NT2/D1 (cell line): ENCODE measurements at regions not wholly inside any gene's neighbourhood (a gene's known extent, or its start where the extent isn't known, plus 50 kb on each side); places are given as distances from the start of the nearest gene placed in this dataset.

ENCODE experiments used
- DNase-seq: peaks from one replicate; pipeline ENCODE4 v3.0.0-alpha.2; 2011; ENCODE audit warnings: low read depth, low spot score
- H3K27me3 ChIP-seq: 2 replicates; pipeline ENCODE4 v1.6.0; 2011; ENCODE audit warnings: mild to moderate bottlenecking; ENCODE audit not compliant: insufficient read length, insufficient read depth
- H3K36me3 ChIP-seq: 2 replicates; pipeline ENCODE4 v1.6.1; 2011; ENCODE audit warnings: mild to moderate bottlenecking, low read length, mixed read lengths; ENCODE audit not compliant: insufficient read depth, insufficient read length
- H3K4me1 ChIP-seq: 2 replicates; pipeline ENCODE4 v1.5.1; 2011; ENCODE audit not compliant: insufficient read depth, insufficient read length
- H3K4me3 ChIP-seq: 2 replicates; pipeline ENCODE4 v1.5.1; 2011; ENCODE audit warnings: low read depth; ENCODE audit not compliant: insufficient read length
- H3K9ac ChIP-seq: 2 replicates; pipeline ENCODE4 v1.6.0; 2011; ENCODE audit warnings: low read depth; ENCODE audit not compliant: insufficient read length
- H3K9me3 ChIP-seq: 2 replicates; pipeline ENCODE4 v1.5.1; 2011; ENCODE audit warnings: mild to moderate bottlenecking, low read length; ENCODE audit not compliant: insufficient read depth
- SUZ12 ChIP-seq: IDR thresholded peaks from 2 replicates; pipeline ENCODE4 v1.6.1; 2011; ENCODE audit not compliant: insufficient read length, insufficient read depth; ENCODE audit errors: extremely low read depth
- YY1 ChIP-seq: IDR thresholded peaks from 2 replicates; pipeline ENCODE4 v1.6.1; 2011; ENCODE audit not compliant: insufficient read length, insufficient read depth
- ZNF274 ChIP-seq: IDR thresholded peaks from 2 replicates; pipeline ENCODE4 v1.6.1; 2011; ENCODE audit warnings: mild to moderate bottlenecking, low read depth, low read length

DNA sequence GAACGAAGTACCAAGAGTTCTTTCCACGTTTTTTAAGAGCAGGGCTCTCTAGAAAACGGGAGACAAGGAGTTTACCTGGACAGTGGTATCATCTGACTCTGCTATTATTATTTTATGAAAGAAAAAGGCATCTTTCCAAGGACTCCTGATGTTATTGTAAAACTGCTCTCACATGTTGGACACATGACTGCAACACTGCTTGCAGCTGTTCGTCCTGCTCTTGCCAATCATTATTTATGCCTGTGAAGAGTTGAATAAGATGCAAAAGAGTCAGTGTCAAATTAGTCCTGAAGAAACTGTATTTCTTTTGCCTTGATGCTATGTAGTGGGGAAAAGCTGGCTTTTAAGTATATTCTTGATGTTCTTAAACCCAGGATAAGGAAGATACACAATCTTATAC lies 284.5 kb upstream of the PTGER4 start:
- no peaks in the 10 kb centered on the region for H3K36me3 ChIP-seq
- DNase-seq, result no peak
- H3K27me3 ChIP-seq, result no peaks in the 10 kb centered on the region
- no peaks in the 10 kb centered on the region for H3K9me3 ChIP-seq
- H3K4me3 ChIP-seq, result no peak overlapping the region
- H3K4me1 ChIP-seq, result no peaks in the 10 kb centered on the region
- TF ChIP-seq YY1, result no peak
- no peak for TF ChIP-seq ZNF274
- TF ChIP-seq SUZ12, result no peak
- no peak overlapping the region for H3K9ac ChIP-seq

DNA sequence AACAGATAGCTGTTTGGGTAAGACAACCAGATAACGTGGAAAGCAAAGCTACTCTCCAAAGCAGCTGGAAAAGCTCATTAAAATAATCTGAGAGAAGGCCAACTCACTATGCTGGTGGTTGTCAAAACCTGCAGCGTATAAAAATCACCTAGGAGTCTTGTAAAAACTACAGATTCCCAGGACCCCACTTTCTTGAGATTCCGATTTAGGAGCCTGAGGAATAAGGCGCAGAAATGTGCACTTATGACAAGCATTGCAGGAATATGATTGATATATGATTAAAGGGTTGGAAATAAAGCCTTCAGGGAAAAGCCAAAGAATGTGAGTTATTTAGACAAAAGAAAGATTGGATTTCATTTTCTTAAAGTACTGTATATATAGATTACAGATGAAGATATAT lies 285.0 kb upstream of the PTGER4 start:
- Histone ChIP-seq H3K27me3 (no peaks in the 10 kb centered on the region), H3K4me1 (no peaks in the 10 kb centered on the region), H3K36me3 (no peaks in the 10 kb centered on the region), H3K4me3 (no peak overlapping the region), H3K9ac (no peak overlapping the region), H3K9me3 (no peaks in the 10 kb centered on the region)
- no peak for DNase-seq
- no peak for TF ChIP-seq ZNF274
- no peak for TF ChIP-seq SUZ12
- TF ChIP-seq YY1, result no peak

DNA sequence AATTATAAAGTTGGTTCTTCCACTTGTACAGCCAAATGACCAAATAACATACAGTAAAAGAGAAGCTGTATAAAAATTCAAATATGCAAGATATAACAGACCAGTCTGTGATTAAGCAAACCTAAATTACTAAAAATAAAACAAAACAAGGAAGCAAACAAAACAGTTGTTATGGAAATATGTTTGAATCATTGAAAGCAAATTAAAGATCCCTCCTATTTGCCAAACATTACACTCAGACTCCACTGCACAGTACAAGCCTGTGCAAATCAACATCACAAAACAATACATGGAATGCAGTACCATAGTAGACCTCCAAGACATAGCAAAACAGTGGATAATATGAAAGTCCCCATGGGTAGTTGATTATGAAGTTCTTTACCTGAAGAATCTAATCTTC lies 288.1 kb upstream of the PTGER4 start:
- DNase-seq, result no peak
- Histone ChIP-seq H3K27me3 (no peaks in the 10 kb centered on the region), H3K9me3 (no peaks in the 10 kb centered on the region), H3K4me1 (no peaks in the 10 kb centered on the region), H3K9ac (no peak overlapping the region), H3K36me3 (no peaks in the 10 kb centered on the region), H3K4me3 (no peak overlapping the region)
- TF ChIP-seq YY1, result no peak
- TF ChIP-seq ZNF274, result no peak
- TF ChIP-seq SUZ12, result no peak

DNA sequence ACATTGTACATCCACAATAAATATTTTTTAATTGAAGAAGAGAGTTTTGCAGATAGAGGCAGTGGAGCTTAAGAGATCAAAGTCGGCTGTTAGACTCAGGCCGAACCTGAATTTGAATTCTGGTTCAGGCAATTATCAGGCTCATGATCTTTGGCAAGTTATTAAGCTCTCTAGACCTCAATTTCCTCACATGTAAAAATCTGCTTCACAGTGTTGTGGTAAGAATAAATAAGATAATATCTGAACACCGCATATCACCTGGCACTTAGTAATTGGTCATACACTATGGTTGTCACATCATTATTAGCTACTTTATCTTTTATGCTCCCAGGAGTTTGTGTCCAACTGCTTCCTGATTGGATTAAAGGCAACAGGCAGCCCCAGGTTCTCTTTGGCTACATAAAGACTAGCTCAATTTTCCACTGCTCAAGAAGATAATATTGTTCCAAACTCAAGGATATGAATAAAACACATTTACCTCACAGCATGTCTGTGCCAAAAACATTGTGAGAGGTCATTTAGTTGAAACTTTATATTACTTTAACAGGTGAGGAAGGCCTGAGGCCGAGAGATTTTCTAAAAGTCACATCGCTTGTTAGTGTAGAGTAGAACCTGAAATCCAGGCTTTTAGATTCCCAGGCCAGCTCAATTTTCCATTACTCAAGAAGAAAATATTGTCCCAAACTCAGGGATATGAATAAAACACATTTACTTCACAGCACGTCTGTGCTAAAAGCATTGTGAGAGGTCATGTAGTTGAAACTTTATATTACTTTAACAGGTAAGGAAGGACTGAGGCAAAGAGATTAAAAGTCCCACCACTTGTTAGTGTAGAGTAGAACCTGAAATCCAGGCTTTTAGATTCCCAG lies 289.2 kb upstream of the PTGER4 start:
- Histone ChIP-seq H3K9ac (no peak overlapping the region), H3K4me1 (no peaks in the 10 kb centered on the region), H3K9me3 (no peaks in the 10 kb centered on the region), H3K27me3 (no peaks in the 10 kb centered on the region), H3K36me3 (no peaks in the 10 kb centered on the region), H3K4me3 (no peak overlapping the region)
- TF ChIP-seq YY1 (no peak), ZNF274 (no peak)
- no peak for DNase-seq

DNA sequence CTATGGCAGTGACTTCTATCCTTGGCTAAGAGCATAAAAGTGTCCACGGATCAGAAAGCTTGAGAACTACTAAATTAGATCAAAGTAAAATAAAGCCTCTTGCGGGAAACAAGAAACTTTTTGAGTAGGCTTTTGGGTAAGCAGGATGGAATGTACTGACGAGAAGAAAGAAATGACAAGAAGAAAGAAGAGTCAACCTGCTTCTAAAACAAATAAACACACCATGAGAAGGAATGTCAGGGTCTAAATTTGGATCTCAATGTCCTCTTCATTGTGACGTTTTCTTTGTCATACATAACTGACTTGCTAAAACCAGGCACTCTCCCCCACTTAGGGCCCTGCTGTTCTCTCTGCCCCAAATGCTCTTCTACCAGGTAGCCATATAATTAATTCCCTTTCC lies 290.1 kb upstream of the PTGER4 start:
- Histone ChIP-seq H3K9me3 (no peaks in the 10 kb centered on the region), H3K36me3 (no peaks in the 10 kb centered on the region), H3K27me3 (no peaks in the 10 kb centered on the region), H3K4me3 (no peak overlapping the region), H3K4me1 (no peaks in the 10 kb centered on the region), H3K9ac (no peak overlapping the region)
- DNase-seq, result no peak
- no peak for TF ChIP-seq SUZ12
- TF ChIP-seq YY1, result no peak
- TF ChIP-seq ZNF274, result no peak

DNA sequence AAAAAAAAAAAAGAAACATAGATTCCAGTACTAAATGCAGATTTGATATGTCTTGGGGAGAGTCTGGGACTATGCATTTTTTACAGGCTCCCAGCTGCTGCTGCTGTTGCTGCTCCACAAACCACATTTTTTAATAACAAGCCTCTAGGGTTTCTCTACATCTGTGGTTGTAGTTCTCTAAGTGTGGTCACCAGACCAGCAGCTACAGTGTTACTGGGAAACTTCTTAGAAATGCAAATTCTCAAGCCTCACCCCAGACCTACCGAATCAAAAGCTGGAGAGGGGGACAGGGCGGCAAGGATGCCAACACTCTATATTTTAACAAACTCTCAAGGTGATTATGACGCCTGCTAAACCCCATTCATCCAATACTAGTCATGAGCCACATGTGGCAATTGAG lies 293.4 kb upstream of the PTGER4 start:
- H3K36me3 ChIP-seq, result no peaks in the 10 kb centered on the region
- DNase-seq, result no peak
- no peak overlapping the region for H3K4me3 ChIP-seq
- no peaks in the 10 kb centered on the region for H3K4me1 ChIP-seq
- no peaks in the 10 kb centered on the region for H3K9me3 ChIP-seq
- H3K27me3 ChIP-seq, result no peaks in the 10 kb centered on the region
- H3K9ac ChIP-seq, result no peak overlapping the region
- TF ChIP-seq YY1 (no peak), ZNF274 (no peak), SUZ12 (no peak)

DNA sequence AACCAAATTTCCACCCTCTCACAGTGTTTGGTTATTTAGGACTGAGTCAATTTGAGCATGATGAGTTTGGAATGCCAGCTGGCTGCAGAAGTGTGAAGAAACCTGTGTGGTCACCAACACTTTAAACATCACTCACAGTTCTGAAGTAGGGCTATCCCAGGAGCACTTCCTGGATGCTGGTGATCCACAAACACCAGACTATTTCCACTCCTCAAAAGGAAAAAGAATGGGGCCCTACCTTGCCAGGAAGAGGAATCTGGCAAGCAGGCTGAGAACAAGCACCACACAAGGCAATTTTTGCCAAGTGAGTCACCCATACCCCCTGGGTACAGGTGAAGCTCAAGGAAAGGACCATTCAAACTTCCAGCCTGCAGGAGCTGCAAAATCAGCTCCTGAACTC lies 294.2 kb upstream of the PTGER4 start:
- Histone ChIP-seq H3K9me3 (no peaks in the 10 kb centered on the region), H3K4me1 (no peaks in the 10 kb centered on the region), H3K36me3 (no peaks in the 10 kb centered on the region), H3K9ac (no peak overlapping the region), H3K4me3 (no peak overlapping the region), H3K27me3 (no peaks in the 10 kb centered on the region)
- DNase-seq, result no peak
- TF ChIP-seq SUZ12 (no peak), YY1 (no peak), ZNF274 (no peak)
